ENCODE measurements at regions not wholly inside any gene's neighbourhood (a gene's known extent, or its start where the extent isn't known, plus 50 kb on each side); places are given as distances from the start of the nearest gene placed in this dataset.

DNA sequence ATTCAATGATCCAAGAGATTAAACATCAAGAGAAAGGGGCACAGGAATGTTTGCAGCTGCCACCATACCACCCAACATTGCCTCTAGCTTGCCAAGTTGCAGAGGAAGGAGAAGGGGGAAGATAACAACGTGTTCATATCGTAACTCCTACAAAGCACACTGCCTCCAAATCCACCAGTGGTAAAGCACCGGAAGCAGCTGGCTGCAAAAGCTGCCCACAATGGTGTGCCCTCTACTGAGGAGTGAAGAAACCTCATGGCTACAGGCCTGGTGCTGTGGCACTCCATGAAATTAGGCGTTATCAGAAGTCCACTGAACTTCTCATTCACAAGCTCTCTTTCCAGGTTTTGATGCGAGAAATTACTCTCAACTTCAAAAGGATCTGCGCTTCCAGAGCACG is 263.9 kb upstream of the STT3B start:
- Histone ChIP-seq H3K9me3 (no peaks in the 10 kb centered on the region), H3K36me3 (no peaks in the 10 kb centered on the region), H3K27ac (no peak overlapping the region), H3K27me3 (replicated peaks; ENCODE audit: insufficient read depth) (no peaks in the 10 kb centered on the region), H3K4me3 (no peak overlapping the region), H3K4me1 (replicated peaks) (no peaks in the 10 kb centered on the region)
- no peak for DNase-seq (ENCODE audit: low spot score)
- intact Hi-C loops (cut with DNase I) = no loop called here
- WGBS = 89% methylated on average over 7 of the region's 7 CpGs
- no peak for TF ChIP-seq CTCF (IDR thresholded peaks at IDR 0.05)
- no peak for TF ChIP-seq POLR2AphosphoS5 (IDR thresholded peaks at IDR 0.05)
- TF ChIP-seq POLR2A (IDR thresholded peaks at IDR 0.05) = no peak

DNA sequence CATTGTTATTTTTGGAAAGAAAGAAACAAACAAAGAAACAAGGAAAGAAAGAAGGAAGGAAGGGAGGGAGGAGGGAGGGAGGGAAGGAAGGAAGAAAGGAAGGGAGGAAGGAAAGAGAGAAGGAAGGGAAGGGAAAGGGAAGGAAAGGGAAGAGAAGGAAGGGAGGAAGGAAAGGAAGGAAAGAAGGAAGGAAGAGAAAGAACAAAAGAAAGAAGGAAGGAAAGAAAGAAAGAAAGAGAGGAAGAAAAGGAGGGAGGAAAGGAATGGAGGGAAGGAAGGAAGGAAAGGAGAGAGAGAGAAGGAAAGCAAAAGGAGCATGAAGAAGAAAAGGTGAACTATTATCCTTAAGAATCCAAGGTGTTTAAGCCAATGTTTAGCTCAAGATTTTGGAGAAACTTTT is 262.7 kb upstream of the STT3B start:
- DNase-seq (ENCODE audit: low spot score) = no peak
- no peaks in the 10 kb centered on the region for H3K4me1 ChIP-seq (replicated peaks)
- no peak overlapping the region for H3K27ac ChIP-seq
- TF ChIP-seq POLR2AphosphoS5 (IDR thresholded peaks at IDR 0.05) = no peak
- no peak for TF ChIP-seq POLR2A (IDR thresholded peaks at IDR 0.05)
- no peak for TF ChIP-seq CTCF (IDR thresholded peaks at IDR 0.05)
- no peaks in the 10 kb centered on the region for H3K9me3 ChIP-seq
- H3K36me3 ChIP-seq = no peaks in the 10 kb centered on the region
- no peaks in the 10 kb centered on the region for H3K27me3 ChIP-seq (replicated peaks; ENCODE audit: insufficient read depth)
- H3K4me3 ChIP-seq = no peak overlapping the region
- intact Hi-C loops (cut with DNase I) = no loop called here

- H3K9me3 ChIP-seq = no peaks in the 10 kb centered on the region
- TF ChIP-seq POLR2A (IDR thresholded peaks at IDR 0.05) = no peak
- no peak overlapping the region for H3K4me3 ChIP-seq
- WGBS = 77% methylated on average over 3 of the region's 3 CpGs
- H3K4me1 ChIP-seq (replicated peaks) = no peaks in the 10 kb centered on the region
- intact Hi-C loops (cut with DNase I) = no loop called here
- H3K36me3 ChIP-seq = no peaks in the 10 kb centered on the region
- H3K27me3 ChIP-seq (replicated peaks; ENCODE audit: insufficient read depth) = no peaks in the 10 kb centered on the region
- H3K27ac ChIP-seq = no peak overlapping the region
- DNase-seq (ENCODE audit: low spot score) = no peak
Observed at GRCh38 chr3:31274326-31275024, 258.2 kb upstream of the STT3B start.

- no peak for TF ChIP-seq POLR2A (IDR thresholded peaks at IDR 0.05)
- TF ChIP-seq CTCF (IDR thresholded peaks at IDR 0.05) = no peak
- TF ChIP-seq POLR2AphosphoS5 (IDR thresholded peaks at IDR 0.05) = no peak
- no peaks in the 10 kb centered on the region for H3K9me3 ChIP-seq
- H3K36me3 ChIP-seq = no peaks in the 10 kb centered on the region
- no peak for DNase-seq (ENCODE audit: low spot score)
- intact Hi-C loops (cut with DNase I) = no loop called here
- H3K27me3 ChIP-seq (replicated peaks; ENCODE audit: insufficient read depth) = no peaks in the 10 kb centered on the region
- H3K27ac ChIP-seq = no peak overlapping the region
- no peak overlapping the region for H3K4me3 ChIP-seq
- WGBS = 23% methylated on average over 3 of the region's 3 CpGs
- H3K4me1 ChIP-seq (replicated peaks) = no peaks in the 10 kb centered on the region
Observed at GRCh38 chr3:31275038-31275572, 257.6 kb upstream of the STT3B start.

GRCh38 chr3:31275583-31275982 is 257.1 kb upstream of the STT3B start:
- intact Hi-C loops (cut with DNase I) = no loop called here
- no peaks in the 10 kb centered on the region for H3K9me3 ChIP-seq

More at GRCh38 chr3:31275583-31275982, 257.1 kb upstream of the STT3B start:
- 70% methylated on average over 3 of the region's 3 CpGs for WGBS
- TF ChIP-seq POLR2A (IDR thresholded peaks at IDR 0.05) = no peak
- no peak for TF ChIP-seq POLR2AphosphoS5 (IDR thresholded peaks at IDR 0.05)
- no peak for TF ChIP-seq CTCF (IDR thresholded peaks at IDR 0.05)
- Histone ChIP-seq H3K4me1 (replicated peaks) (no peaks in the 10 kb centered on the region), H3K36me3 (no peaks in the 10 kb centered on the region), H3K27ac (no peak overlapping the region), H3K27me3 (replicated peaks; ENCODE audit: insufficient read depth) (no peaks in the 10 kb centered on the region), H3K4me3 (no peak overlapping the region)
- DNase-seq (ENCODE audit: low spot score) = no peak

Measured in prostate gland (tissue), 2 donors.